GM04504 (cell line): ENCODE measurements at regions not wholly inside any gene's neighbourhood (a gene's known extent, or its start where the extent isn't known, plus 50 kb on each side); places are given as distances from the start of the nearest gene placed in this dataset.

Experiments used
- DNase-seq: peaks from one replicate; pipeline ENCODE4 v3.0.0-alpha.2; 2012; ENCODE audit warnings: low read depth

- DNase-seq, result no peak
These were observed 63.5 kb downstream of the DNTTIP2 start for GRCh38 chr1:93815366-93816110.

DNA sequence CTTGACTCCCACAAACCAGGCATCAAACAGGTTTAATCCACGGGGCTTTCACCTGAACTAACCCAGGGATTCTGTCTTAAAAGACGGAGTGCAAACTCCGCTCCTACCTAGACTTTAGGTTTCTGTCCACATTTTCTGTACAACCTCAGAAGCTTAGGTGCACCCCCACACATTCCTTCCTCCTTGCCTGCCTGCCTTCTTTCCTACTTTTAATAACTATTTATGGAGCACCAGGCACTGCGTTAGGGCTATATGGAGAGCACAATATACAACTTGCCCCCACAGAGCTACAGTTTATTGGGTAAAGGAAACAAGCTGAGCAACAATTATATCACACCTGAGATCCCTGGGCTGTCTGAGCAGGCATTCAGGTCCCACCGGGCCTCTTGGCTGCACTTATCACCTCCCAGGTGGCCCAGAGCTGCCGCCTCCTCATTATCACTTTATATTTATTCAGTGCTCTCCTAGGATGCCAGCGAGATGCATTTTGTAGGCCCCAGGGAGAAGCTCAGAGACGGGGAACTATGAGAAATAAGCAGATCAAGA is 64.1 kb downstream of the DNTTIP2 start:
- DNase-seq, result no peak

GRCh38 chr1:93814059-93814794 is 64.8 kb downstream of the DNTTIP2 start:
- DNase-seq, result peak; percentile 55

DNA sequence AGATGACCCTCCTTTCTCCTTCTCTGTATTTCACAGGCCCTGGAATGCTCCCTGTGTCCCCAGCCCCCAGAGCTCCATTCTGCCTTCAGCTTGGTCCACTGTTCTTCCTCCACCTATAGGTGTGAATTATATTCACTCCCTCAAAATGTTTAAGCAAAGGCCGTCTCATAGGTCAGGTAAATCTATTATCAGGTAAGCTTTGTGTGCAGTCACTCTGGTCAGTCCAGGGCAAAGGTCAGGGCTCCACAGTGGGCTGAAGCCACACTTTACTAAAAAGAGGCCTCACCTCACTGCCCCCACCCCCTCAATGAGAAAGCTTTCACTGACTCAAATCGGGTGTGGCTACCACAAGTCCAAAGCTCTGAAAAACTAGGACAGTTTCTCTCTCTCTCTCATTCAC is 65.9 kb downstream of the DNTTIP2 start:
- no peak for DNase-seq

GRCh38 chr1:93811326-93812065 is 67.5 kb downstream of the DNTTIP2 start:
- peak; percentile 90 for DNase-seq

DNA sequence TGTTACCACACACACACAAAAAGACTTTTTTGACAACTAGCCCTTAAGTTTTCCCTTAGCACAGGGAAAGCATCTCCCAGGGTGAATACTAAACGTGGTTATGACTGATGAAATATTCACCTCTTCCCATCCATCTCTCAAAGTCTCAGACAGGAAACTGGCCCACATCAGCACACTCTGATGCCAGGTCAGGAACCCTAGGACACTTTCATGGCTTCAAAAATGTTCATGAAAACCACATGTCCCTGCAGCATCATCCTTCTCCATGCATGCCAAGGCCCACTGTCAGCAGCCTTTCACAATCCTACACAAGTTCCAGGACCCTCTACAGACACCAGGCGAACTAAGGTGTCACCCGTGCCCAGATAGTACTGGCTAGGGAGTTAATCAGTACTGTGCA is 68.7 kb downstream of the DNTTIP2 start:
- DNase-seq, result peak; percentile 78

GRCh38 chr1:93808871-93809270 is 70.1 kb downstream of the DNTTIP2 start:
- DNase-seq, result no peak

DNA sequence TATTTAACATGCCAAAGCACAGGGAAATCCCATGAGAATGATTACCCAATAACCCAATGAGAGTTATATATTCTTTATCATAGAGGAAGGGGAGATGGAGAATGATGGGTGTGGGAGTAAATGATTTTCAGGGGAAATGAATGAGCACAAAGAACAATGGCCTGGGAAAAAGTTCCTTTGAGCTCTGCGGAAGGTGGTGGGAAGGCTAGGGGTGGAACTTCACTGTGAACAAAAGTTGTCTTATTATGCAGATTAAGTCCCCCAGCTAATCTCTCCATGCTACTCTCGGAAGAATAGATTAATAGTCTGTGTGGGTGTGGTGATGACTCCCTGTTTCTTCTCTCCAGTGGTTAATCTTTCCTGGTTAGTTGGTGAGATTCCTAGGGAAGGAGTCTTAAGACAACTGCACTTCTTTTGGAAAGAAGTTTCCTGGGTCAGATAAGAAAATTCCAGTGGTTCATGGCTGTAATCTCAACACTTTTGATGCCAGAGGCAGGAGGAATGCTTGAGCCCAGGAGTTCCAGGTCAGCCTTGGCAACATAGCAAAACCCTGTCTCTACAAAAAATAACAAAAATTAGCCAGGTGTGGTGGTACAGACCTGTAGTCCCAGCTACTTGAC is 71.6 kb downstream of the DNTTIP2 start:
- no peak for DNase-seq

DNA sequence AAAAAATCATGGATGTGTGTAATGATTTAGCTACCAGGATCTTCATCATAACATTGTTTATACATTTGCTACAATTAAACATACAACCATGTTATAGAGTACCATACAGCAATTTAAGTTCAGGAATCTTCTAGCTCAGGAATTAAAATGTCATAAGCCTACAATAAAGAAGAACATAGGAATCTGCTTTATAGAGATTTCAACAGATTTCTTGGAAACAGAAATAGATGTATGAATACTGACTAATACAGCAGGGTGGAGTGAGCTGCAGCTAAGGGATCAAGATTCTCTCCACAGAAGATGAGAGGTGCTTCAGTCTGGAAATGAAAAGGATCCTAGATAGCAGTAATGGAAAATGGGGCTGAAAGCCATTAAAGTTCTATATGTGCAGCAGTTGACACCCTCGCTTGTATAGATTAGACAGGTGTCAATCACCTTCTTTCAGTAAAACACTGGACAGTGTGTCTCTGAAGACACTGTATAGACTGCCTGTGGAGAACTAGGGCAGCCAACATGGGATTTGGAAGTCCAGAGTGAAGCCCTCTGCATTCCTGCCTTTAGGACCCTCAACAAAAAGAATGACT is 73.9 kb downstream of the DNTTIP2 start:
- DNase-seq, result no peak

DNA sequence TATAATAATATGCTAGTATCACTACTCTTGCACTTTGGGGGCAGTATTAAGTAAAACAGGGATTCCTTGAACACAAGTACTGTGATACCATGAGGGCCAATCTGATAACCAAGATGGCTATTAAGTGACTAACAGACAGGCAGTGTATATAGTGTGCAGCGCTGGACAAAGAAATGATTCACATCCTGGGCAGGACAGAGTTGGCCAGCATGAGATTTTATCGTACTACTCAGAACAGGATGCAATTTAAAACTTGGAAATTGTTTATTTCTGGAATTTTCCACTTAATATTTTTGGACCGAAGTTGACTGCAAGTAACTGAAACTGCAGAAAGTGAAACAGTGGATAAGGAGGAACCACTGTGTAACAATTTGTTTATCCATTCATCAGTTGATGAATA is 74.6 kb downstream of the DNTTIP2 start:
- DNase-seq, result peak; percentile 67

- DNase-seq, result no peak
These were observed 77.5 kb downstream of the DNTTIP2 start for GRCh38 chr1:93801471-93801870.

GRCh38 chr1:93800856-93801255 is 78.2 kb downstream of the DNTTIP2 start:
- no peak for DNase-seq

DNA sequence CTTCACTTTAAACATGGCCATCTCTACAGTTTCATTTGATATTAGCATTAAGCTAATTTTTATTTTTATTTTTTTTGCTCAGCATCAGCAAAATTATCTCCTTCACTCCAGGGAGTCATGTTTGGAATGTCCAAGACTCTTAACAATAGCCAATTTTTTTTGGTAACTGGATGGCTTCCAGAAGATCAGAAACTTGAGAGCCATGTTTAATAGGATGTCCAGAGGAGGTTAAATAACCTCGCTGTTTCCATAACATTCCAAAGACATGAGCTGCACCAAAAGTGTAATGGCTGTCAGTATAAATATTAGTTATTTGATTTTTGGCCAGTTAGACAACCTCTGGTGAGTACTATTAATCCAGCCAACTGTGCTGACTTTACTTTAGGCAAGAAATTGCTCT is 80.7 kb downstream of the DNTTIP2 start:
- peak; percentile 79 for DNase-seq

GRCh38 chr1:93784538-93784937 is 94.5 kb downstream of the DNTTIP2 start:
- DNase-seq, result no peak

DNA sequence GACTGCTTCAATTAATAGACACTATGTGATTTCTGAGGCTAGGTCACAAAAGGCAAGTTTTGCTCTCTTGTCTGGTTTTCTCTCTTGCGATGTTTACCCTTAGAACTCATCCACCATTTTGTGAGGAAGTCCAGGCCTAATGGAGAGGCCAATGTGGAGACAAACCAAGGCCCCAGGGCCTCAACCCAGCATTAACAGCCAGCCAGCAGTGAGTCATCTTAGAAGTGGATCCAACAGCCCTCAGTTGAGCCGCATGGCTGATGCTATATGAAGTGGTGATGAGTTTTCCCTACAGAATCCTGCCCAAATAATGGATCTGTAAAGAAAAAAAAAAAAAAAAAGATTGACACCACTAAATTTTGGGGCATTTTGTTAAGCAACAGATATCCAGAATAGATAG is 95.1 kb downstream of the DNTTIP2 start:
- DNase-seq, result no peak

GRCh38 chr1:93779540-93780165 is 98.0 kb upstream of the BCAR3 start:
- no peak for DNase-seq

GRCh38 chr1:93778457-93778856 is 96.8 kb upstream of the BCAR3 start:
- DNase-seq, result no peak

DNA sequence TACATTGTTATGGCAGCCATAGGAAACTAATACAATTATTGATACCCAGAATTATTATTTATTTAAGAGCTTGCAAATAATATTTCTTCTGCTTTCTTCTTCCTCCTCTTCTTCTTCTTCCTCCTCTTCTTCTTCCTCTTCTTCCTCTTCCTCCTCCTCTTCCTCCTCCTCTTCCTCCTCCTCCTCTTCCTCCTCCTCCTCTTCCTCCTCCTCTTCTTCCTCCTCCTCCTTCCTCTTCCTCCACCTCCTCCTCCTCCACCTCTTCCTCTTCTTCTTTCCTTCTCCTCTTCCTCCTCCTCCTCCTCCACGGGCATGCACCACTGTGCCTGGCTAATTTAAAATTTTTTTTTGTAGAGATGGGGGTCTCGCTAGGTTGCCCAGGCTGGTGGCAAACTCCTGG is 95.6 kb upstream of the BCAR3 start:
- no peak for DNase-seq

- DNase-seq, result no peak
These were observed 95.1 kb upstream of the BCAR3 start for GRCh38 chr1:93776728-93777127.

DNA sequence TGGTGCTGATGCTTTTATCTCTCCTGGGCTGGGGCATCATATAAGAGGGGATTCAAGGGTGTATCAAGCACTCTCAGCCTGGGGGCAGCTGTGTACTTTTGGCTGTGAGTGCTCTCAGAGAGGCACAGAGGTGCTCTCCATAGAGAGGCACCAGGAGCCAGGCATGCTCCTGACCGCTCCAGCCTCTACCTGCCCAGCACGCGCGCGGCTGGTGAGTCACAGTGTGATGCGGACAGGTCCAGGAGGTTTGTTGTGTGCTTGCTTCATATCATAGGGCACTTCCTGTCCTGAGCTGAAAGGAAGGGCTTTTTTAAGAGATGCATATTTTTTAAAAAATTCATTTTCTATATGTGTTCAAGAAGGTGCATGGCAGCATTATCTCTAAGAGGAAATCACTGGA is 93.6 kb upstream of the BCAR3 start:
- DNase-seq, result no peak

DNA sequence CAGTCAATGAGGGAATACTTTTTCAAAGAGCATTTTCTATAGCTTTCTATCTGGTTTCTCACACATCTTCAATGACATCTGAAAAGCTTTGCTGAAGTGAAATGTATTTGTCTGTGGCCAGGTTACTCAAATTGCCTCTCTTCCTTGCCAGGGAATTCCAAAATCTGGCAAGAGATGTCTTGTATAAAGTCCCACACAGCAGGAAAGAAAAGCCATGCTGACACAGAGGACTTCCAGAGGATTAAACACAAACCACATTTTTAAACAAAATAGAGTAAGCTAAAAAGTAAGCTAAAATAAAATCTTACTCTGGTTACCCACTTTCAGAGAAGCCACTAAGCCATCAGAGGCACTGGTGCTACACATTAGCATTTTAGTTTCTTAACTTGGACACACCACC is 93.1 kb upstream of the BCAR3 start:
- no peak for DNase-seq
